Hypothalamus (tissue), 51 donors: ENCODE measurements at regions not wholly inside any gene's neighbourhood (a gene's known extent, or its start where the extent isn't known, plus 50 kb on each side); places are given as distances from the start of the nearest gene placed in this dataset.
"Not testable (repeated sequence)": the region's sequence is repeated elsewhere in the genome, so short reads cannot be mapped to it uniquely, and the experiment has no call there.

Experiments
- DNase-seq, 51 donors: peaks; one replicate each; lab custom pipeline; 2025; lab: John Stamatoyannopoulos, UW

DNA sequence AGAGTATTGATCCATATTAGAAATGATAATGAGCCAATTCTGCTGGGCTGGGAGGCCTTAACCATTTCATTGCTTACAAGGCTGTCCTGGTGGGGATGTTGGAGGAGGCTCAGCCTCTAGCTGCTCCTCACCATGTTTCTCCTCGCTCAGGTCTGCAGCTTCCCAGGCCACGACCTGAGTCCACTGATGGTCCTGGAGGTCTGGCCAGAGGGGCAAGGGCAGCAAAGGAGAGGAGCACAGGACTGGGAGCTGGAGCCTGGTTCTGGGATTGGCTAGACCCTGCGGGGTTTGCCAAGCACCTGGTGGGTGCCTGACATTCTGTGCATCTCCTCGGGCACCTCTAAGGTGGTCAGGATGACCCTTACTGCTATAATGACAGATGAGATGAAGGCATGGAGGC, 92.6 kb downstream of the KIF26A start:
- DNase-seq, result no peak

DNA sequence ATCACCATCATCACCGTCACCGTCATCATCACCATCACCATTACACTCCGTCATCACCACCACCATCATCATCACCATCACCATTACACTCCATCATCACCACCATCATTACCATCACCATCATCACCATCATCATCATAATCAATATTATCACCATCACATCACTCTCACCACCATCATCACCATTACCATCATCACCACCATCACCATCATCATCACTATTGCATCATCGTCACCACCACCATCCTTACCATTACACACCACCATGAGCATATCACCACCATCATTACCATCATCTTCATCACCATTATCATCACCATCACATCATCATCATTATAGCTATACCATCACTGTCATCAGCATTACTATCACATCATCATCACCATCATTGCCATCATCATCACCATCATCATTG, 93.7 kb downstream of the KIF26A start:
- no peak for DNase-seq

DNA sequence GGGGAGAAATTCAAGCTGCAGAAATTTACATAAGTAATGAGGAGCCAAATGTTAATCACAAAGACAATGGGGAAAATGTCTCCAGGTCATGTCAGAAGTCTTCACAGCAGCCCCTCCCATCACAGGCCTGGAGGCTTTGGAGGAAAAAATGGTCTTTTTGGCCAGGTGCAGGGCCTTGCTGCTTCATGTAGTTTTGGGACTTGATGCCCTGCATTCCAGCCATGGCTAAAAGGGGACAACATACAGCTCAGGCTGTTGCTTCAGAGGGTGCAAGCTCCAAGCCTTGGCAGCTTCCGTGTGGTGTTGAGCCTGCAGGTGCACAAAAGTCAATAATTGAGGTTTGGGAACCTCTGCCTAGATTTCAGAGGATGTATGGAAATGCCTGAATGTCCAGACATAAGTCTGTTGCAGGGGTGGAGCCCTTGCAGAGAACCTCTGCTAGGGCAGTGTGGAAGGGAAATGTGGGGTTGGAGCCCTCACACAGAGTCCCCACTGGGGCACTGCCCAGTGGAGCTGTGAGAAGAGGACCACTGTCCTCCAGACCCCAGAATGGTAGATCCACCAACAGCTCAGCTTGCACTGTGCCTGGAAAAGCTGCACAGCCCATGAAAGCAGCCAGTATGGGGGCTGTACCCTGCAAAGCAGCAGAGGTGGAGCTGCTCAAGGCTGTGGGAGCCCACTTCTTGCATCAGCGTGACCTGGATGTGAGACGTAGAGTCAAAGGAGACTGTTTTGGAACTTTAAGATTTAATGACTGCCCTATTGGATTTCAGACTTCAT, 95.8 kb downstream of the KIF26A start:
- not testable (repeated sequence) for DNase-seq

DNA sequence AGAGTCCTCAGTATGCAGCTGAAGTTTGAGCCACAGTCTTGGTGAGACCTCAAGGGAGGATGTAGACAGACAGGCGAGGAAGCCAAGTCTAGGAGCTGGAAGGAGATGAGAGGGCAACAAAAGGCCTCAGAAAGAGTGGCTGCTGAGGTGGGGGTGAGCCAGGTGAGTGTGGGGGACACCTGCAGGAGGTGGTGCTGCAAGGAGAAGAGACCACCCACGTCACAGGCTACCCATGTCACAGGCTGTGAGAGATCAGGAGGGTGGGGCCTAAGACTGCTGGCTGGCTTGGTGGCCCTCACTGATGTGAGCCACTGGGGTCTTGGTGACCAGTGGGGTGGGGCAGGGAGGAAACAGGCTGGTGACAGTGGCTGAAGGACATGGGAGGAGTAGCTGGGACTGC, 97.3 kb downstream of the KIF26A start:
- no peak for DNase-seq

DNA sequence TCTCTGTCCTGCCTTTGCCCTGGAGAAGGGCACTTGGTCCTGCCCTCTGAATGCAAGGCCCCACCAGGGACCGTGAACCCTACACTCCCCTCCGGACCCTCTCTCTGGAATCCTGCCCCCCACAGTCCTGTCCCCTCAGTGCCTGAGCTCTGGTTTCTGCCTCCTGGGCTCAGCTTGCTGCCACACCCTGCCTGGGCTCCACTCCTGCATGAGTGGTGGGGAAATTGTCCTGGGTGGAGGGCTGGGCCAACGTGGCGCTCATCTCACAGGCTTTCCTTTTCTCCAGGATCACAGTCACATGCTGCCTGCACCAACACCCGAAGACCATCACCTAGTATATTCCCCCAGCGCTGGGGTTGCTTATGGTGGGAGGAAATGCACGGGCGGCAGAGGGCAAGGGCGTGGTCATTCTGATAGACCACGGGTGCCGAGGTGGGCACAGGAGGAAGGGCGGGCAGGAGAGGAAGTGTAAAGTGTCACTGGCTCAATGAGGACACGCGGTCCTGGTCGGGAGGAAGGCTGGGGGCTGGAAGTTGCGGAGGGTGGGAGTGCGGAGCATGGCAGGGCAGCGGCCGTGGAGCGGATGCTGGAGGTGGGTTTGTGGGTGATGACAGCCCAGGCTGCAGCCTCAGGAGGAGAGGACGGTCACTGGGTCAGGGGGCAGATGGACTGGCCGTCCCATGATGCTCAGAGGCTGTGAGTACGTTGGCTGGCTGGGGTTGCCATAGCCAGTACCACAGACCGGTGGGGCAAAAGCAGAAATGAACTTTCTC, 99.5 kb downstream of the KIF26A start:
- DNase-seq, result no peak

DNA sequence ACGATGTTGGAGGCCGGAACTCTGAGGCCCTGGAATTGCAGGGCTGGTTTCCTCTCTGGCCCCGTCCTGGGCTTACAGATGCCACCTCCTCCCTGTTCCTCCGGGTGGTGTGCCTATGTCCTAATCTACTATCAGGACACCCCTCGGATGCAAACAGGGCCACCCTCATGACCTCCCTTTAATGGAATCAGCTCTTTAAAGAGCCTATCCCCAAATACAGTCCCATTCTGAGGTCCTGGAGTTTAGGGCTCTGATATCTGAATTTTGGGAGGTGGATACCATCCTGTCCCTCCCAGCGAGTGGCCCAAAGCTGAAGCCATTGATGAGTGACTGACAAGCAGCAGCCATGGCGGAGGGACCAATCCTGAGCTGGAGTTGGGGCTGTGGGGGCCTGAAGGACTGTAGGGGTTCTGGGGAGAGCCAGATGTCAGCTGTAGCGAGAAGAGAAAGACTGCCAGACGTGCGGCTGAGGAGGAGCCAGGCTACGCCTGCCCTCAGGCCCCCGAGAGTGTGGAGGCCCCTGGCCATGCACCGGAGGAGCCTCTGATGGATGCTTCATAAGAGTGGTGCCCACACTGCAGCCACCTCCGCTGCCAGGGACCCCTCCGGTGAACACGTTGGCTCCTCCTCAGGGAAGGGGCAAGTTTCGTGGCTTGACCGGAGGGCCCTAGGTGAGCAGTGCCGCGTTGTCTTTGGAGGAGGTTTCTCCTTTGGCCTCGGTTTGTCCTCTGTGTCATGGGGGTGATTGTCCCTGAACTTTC, 100.2 kb downstream of the KIF26A start:
- no peak for DNase-seq

DNA sequence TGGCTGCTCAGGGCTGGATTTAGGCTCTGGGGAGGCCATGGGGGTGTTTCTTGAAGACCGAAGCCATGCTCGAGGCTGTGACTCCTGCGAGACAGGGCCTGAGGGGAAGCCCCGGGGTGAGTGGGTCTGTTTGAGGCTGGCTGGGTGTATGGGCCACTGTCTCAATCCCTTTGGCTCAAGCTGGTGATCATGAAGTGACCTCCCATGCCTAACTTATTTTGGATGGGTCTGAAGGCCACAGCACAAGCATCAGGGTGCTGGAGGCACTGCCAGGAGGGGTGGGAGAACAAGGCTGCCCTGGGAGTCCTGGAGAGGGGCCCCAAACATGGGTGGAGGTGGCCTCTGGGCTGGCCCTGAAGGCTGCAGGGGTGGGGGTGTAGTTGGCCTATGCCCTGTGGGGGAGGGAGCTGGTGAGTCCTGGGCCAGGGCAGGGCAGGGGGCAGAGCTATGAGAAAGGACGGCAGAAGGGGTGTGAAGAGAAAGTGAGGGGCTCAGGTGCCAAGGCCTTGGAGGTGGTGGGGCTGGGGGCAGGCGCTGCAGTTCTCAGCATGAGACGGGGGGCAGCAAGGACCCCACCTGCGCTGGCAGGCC, 100.9 kb downstream of the KIF26A start:
- no peak for DNase-seq

DNA sequence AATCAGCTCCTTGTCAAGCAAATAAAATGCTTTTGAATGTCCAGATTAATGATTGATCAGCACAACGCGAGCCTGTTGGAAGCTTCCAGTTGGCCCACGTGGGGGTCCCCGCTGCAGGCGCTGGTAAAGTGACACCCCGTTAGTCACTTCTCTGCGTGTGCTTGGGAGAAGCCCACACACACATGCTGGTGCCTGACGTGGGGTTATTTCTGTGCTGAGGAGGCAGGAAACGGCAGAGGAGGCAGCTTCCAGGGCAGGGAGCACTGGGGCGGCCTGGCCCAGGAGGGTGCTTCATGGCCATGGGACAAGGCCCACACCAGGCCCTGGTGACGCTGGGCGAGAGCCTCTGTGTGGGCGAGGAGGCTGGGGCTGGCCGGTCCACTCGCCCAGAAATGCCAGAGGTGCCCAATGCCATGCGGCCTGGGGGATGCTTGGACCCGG, 101.5 kb downstream of the KIF26A start:
- DNase-seq, result no peak

DNA sequence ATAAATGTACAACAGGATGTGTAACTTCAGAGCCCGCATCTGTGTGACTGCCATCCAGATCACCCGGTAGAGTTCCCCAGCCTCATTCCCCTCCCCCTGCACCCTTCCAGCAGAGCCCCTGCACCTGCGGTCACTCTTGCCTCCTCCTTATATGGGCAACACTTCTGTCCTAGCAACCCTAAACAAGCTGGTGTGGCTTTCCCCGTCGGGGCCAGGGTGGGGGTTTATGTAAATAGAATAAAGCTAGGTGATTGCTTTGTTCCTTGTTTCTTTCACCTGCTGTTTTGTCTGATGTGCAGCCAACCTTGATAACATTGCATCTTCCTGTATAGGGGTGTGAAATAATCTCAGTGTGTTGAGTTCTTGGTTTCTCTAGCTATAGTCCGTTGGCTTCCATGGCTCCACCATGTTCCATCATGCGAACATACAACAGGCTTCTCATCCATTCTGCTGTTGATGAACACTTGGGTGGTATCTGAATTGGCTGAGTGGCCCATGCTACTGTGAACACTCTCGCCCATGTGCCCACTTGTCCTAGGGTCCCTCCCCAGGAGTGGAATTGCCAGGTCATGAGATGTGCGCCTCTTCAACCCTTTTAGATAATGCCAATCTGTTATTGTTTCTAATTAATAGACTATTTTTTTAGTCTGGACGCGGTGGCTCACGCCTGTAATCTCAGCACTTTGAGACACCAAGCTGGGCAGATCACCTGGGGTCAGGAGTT, 102.2 kb downstream of the KIF26A start:
- DNase-seq, result no peak

DNA sequence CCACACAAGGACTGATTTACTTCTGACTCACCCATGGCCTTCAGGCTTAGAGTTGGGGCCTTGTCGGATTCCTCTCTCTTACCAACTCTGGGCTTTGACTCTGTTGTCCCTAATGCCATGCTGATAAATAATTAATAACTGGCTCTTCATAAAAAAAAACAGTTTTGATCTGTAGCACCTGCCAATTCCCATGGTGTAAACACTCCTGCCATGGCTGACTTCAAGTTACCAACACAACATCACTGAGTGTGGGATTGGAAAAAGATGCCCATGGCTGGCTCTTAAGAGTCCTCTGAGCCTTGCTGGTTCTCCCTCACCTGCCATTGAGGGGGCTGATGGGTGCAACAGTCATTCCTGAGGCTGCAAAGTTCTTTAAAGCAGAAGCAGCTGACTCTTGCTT, 104.8 kb downstream of the KIF26A start:
- no peak for DNase-seq

DNA sequence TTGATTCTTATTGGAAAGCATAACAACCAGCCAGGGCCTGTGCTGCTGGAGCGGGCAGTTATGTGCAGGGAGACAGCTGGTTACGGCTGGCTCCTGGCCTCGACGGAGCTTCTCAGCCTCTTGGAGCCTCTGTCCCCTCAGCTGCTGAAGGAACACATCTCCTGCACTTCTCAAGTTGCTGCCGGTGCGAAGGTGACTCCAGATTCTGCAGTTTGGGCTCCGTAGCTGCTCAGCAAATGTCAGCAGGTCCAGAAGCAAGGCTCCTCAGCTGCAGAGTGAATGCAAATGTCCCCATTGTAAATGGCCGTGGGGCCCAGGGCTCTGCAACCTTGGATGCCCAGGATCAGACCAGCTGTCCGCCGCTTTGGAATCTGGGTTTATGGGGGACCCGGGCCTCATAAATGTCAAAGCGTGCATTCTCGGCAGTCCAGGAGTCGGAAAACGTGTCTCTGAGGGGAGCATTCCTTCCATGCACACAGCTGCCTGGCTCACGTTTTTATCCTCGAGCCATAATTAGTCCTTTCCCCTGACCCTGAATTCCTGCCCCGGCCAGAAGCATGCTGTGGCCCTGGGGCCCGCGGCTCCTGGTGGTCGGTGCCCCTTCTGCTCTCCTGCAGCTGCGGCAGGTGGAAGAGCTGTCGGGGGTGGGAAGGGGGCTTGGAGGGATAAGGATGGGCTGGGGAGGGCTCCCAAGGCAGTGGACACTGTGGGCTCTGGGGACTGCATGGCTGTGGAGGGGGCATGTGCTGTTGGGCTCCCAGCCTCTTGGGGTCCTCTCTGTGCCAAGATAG, 106.0 kb downstream of the KIF26A start:
- DNase-seq, result no peak

DNA sequence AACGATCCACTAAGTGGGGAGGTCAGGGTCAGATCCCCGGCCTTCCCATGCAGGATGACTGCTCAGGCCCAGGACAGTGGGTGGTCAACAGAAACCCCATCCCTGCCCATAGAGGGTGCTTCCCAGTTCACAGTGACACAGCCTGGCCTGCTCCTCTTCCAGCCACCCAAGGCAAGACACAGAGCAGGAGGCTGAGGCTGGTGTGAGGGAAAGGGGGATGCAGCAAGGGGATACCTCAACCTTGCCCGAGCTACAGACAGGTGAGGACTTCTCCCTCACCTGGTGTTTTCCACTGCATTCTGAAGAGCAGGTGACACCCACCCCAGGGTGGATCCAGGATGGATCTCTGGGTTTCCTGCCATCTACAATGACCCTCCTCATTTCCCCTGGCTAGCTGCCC, 106.7 kb downstream of the KIF26A start:
- DNase-seq, result no peak

DNA sequence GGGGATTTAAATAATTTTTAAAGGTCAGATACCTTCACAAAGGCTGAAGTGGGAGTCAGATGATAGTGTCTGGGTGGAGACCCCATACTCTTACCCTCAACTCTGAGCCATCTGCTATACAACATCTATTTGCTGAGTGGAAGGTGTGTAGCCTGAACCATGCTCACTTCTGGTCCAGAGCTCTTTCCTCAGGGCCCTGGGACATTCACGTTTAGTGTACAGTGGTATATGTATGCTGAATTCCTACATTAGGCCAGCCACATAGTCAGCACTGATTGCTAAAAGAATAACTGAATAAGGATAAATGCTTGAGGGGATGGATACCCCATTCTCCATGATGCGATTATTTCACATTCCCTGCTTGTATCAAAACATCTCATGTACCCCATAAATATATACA, 107.3 kb downstream of the KIF26A start:
- DNase-seq, result no peak

DNA sequence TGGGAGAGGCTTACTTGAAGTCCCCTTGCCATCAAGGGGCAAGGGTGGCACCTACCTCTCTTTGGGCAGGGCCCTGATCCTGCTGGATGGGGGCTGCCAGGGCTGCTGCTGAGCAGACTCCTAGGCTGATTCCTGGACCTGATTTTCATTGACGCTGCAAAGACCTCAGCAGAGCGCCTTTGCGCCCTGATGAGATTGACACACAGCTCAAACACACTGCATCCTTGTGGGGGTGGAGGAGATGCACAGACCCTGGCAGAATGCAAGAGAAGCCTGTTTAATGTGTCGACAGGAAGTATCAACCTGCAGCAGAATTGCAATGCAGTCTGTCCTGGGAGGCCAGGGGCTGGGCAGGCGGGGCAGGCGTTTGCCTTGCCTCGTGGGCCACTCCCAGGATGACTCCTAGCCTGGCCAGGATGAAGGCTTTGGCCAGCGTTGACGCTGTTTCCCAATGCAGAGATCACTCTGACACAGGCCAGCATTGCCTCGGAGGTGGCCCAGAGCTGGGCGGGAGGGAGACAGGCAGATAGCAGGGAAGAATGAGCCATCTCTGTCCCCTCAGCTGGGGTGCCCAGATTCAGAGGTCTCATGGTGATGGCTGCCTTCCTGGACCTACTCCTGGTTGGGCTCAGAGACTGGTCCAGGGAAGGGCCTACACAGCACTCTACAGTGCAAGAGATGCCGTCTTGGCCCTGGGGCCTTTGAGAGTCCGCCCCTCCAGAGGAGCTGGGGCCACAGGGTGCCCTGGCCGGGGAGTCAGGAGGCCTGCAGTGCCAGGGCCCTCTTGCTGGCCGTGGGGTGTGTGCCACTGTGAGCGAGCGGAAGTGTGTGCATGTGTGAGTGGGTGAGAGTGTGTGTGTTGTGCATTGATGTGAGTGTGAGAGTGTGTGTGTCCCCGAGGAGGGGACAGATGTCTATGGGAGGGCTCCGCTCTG, 108.3 kb downstream of the KIF26A start:
- DNase-seq, result no peak

DNA sequence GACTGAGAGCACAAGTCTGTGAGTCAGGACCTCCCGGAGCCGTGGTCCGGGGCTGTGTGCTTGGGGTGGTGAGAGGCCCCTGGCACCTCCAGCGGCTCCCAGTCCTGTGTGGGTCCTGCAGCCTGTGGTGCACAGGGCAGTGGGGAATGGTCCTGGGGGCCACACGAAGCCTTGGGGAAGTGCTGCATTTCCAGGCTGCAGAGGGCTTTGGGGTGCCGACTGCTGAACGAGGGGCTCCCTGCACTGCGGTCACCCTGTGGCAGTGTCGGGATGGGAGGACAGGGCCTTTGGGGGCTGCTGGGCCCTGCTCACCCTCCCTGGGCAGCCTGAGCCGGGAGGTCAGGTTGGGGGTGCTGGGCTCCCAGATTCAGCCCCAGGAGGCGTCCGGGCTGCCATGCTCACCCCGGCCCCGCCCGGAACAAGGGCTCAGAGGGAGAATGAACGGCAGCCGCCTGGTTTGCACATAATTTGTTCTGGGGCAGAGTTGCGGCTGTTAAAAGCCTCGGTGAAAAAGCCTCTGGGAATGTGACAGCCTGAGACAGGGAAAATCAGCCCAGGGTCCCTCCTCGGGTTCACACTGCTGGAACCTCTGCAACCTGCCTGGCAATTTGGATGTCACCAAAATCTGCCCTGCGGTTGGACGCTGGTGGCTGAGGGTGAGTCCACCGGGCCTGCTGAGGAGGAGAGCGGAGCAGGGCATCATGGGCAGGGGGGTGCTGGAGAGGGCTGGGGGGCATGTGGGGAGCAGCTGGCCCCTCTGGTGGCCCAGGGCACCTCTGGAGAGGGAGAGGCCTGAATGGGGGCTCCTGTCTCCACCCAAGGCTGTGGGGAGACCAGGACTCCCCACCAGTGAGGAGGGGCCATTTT, 109.2 kb downstream of the KIF26A start:
- no peak for DNase-seq

DNA sequence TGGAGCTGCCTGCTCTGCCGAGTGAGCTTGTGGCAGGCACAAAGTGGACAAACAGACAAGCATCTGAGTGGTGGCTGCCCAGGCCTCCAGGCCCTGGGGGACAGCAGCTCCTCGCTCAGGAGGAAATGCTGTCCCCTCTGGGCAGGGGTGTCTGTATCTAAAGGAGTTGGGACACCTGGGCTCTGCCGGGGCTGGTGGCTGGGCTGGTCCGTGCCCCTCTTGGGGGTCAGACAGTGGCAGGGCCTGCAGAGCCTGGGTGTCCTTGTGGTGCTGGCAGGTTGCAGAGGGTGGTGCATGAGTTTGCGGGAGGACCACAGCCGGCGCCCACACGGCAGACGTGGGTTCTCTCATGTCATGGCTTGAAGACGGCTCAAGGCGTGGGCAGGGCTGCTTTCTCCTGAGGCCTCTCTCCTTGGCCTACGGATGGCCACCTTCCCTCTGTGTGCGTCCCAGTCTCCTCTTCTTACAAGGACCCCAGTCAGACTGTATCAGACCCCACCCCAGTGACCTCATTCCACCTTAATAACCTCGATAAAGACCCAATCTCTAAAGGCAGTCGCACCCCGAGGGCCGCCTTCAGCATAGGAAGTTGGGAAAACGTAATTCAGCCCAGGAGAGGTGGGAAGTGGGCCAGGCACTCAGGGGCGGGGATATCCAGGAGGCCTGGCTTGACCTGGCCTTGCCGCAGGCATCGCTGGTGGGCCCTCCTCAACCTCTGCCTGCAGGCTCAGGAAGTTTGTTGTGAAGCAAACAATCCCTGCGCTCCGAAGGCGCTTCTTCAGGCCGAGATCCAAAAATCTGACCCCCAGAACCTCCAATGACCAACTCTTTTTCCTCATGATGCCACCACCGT, 110.0 kb downstream of the KIF26A start:
- no peak for DNase-seq
